Neural crest cell (in vitro differentiated cells): ENCODE measurements at regions not wholly inside any gene's neighbourhood (a gene's known extent, or its start where the extent isn't known, plus 50 kb on each side); places are given as distances from the start of the nearest gene placed in this dataset.
A peak's percentile ranks its signal among the peaks of the same experiment; 100 is the strongest.

Experiments
- DNase-seq: peaks from one replicate; pipeline ENCODE4 v3.0.0; 2021; ENCODE audit warnings: low read depth, mixed read lengths, low spot score
- H3K27ac Mint-ChIP-seq: one replicate; pipeline ENCODE4 v1.8.0; 2021; ENCODE audit warnings: mild to moderate bottlenecking, mixed read lengths; ENCODE audit not compliant: unreplicated experiment
- H3K27me3 Mint-ChIP-seq: 2 replicates; pipeline ENCODE4 v1.8.0; 2021; ENCODE audit warnings: low read depth, mild to moderate bottlenecking, mixed read lengths
- H3K36me3 Mint-ChIP-seq: 2 replicates; pipeline ENCODE4 v1.8.0; 2021; ENCODE audit warnings: low read depth, mild to moderate bottlenecking, mixed read lengths
- H3K4me1 Mint-ChIP-seq: 2 replicates; pipeline ENCODE4 v1.8.0; 2021; ENCODE audit warnings: mixed read lengths
- H3K4me3 Mint-ChIP-seq: one replicate; pipeline ENCODE4 v1.8.0; 2021; ENCODE audit warnings: mild to moderate bottlenecking, mixed read lengths
- H3K9me3 Mint-ChIP-seq: 2 replicates; pipeline ENCODE4 v1.8.0; 2021; ENCODE audit warnings: mixed read lengths
- TF ChIP-seq, protein P1 (sequence below): fragments of 200-600 bp; sonication (generic); conservative IDR thresholded peaks from 2 replicates; pipeline ENCODE4 v1.5.0; 2021; ENCODE audit warnings: antibody characterized with exemption, mild to moderate bottlenecking

DNA sequence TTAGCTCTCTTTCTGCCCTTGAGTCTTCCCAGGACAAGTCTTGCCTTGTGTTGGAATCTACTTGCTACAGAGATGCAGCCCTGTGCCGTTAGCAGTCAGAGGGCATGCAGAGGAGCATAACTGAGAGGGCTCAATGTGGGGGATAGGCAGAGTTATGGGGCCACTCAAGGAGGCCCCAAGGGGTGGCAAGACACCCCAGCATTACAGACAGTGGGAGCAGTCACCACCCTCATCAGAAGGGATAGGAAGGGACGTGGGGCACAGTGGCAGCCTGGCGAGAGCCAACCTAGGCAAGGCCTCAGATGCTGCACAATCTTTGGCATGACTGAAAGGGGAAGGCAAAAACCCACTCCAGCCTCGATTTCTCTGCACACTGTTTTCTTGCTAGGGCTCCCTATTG, 169.1 kb downstream of the TMEM18 start:
- no peak for DNase-seq
- Mint-ChIP-seq H3K27me3 (peaks cover 3% of the 10 kb centered on the region), H3K9me3 (peaks cover 14% of the 10 kb centered on the region), H3K4me1 (peaks cover 27% of the 10 kb centered on the region), H3K4me3 (no peak overlapping the region), H3K27ac (no peak overlapping the region), H3K36me3 (peaks cover 3% of the 10 kb centered on the region)
- TF ChIP-seq, protein P1, sequence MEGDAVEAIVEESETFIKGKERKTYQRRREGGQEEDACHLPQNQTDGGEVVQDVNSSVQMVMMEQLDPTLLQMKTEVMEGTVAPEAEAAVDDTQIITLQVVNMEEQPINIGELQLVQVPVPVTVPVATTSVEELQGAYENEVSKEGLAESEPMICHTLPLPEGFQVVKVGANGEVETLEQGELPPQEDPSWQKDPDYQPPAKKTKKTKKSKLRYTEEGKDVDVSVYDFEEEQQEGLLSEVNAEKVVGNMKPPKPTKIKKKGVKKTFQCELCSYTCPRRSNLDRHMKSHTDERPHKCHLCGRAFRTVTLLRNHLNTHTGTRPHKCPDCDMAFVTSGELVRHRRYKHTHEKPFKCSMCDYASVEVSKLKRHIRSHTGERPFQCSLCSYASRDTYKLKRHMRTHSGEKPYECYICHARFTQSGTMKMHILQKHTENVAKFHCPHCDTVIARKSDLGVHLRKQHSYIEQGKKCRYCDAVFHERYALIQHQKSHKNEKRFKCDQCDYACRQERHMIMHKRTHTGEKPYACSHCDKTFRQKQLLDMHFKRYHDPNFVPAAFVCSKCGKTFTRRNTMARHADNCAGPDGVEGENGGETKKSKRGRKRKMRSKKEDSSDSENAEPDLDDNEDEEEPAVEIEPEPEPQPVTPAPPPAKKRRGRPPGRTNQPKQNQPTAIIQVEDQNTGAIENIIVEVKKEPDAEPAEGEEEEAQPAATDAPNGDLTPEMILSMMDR = no peak

DNA sequence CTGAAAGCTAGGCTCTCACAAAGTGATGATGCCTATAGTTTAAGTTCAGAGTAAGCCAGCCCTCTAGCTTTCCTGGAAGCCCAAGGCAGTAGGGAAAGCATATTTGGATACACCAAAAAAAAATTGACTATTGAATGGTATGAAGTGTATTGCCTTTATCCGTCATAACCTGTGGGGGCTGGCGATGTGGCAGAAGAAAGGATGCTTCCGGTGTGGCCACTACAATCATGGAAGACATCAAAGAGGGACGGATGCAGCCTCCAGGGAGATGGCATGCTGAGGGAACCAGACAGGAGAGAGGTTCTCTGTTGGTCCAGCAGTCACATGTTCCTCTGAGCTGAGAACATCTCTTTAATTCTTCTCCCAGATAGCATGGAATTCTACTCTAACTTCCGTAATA, 170.3 kb downstream of the TMEM18 start:
- TF ChIP-seq, protein P1 = no peak
- peaks cover 30% of the 10 kb centered on the region for H3K4me1 Mint-ChIP-seq
- no peak overlapping the region for H3K27ac Mint-ChIP-seq
- DNase-seq = no peak
- H3K4me3 Mint-ChIP-seq = no peak overlapping the region
- peaks cover 14% of the 10 kb centered on the region for H3K9me3 Mint-ChIP-seq
- peaks cover 3% of the 10 kb centered on the region for H3K36me3 Mint-ChIP-seq
- peaks cover 3% of the 10 kb centered on the region for H3K27me3 Mint-ChIP-seq

DNA sequence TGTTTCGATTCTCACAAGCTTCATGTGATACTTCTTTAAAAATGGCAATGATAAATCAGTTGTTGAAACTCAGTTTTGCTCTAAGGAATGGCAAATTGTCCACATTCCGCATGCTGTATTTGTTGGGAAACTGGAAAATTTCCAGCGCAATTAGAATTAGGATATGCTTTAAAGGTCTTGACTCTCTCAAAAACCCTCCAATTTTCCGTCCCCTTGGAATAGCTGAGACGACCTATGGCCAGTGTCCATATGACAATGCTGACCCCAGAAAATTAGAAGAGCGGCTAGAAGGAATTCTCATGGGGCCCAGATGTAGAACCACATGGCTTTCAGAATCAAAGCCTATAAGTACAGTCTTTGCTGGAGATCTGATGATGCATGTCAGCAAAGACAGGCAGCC, 170.8 kb downstream of the TMEM18 start:
- no peak overlapping the region for H3K4me3 Mint-ChIP-seq
- peaks cover 12% of the 10 kb centered on the region for H3K9me3 Mint-ChIP-seq
- H3K27me3 Mint-ChIP-seq = peaks cover 3% of the 10 kb centered on the region
- no peak for DNase-seq
- TF ChIP-seq, protein P1 = no peak
- peaks cover 30% of the 10 kb centered on the region for H3K4me1 Mint-ChIP-seq
- H3K36me3 Mint-ChIP-seq = peaks cover 3% of the 10 kb centered on the region
- H3K27ac Mint-ChIP-seq = no peak overlapping the region

DNA sequence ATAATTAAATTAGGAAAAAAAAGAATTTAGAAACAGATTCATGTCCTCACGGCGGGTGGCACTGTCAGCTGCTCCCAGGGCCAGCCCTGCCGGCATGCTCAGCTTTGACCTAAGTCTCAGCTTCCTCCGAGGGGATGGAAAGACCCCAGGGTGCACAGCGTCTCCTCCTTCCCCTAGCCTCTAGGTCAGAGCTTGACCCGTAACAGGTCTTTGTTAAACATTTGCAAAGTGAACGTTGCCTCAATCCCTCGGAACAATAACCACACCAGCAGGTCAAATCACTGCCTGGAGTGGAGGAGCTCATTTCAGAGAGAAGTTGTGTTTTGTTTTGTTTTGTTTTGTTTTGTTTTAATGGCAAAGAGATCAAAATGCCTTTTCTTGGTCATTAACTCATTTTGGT, 171.3 kb downstream of the TMEM18 start:
- Mint-ChIP-seq H3K27ac (peak overlapping the region; percentile 36), H3K9me3 (peaks cover 11% of the 10 kb centered on the region), H3K4me1 (peaks cover 35% of the 10 kb centered on the region), H3K4me3 (no peak overlapping the region), H3K27me3 (peaks cover 3% of the 10 kb centered on the region), H3K36me3 (peaks cover 3% of the 10 kb centered on the region)
- TF ChIP-seq, protein P1 = no peak
- no peak for DNase-seq

DNA sequence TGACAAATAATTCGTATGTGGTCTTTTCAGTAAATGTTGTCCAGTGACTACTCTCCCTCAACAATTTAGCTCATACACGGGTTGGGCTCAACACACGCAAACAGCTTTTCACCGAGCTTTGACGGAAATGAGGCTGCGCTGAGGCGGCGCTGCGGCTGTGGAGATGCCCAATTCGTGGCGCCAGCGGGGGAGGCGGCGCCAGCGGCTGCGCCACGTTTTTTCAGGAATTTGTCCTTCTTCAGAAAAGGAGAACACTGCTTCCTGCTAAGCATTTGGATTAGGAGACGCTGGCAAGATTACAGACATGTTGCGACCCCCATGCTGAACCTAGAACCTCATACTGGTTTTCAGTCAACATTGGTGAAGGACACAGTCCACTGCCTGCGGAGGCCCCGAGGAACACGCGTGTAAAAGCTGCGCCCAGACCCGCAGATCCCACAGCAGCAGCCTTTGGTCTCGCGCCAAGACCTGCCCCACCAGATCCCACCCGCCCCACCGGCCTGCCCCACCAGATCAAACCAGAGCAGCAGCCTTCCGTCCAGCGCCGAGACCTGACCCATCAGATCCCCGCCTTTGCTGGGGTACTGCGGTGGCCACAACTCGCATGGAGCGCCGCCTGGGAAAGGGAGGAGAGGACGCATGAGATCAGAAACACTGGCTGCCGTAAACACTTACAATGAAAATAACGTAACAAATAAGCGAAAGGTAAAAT, 173.8 kb downstream of the TMEM18 start:
- Mint-ChIP-seq H3K27ac (no peak overlapping the region), H3K4me1 (peaks cover 41% of the 10 kb centered on the region), H3K27me3 (peaks cover 3% of the 10 kb centered on the region), H3K9me3 (no peaks in the 10 kb centered on the region), H3K4me3 (no peak overlapping the region), H3K36me3 (no peaks in the 10 kb centered on the region)
- TF ChIP-seq, protein P1 = no peak
- DNase-seq = no peak
